ENCODE measurements at regions not wholly inside any gene's neighbourhood (a gene's known extent, or its start where the extent isn't known, plus 50 kb on each side); places are given as distances from the start of the nearest gene placed in this dataset.

GRCh38 chr12:91920741-91921140 is 224.9 kb downstream of the BTG1 start:
- Histone ChIP-seq H3K4me3 (no peak overlapping the region), H3K4me1 (replicated peaks) (peaks cover 15% of the 10 kb centered on the region), H3K36me3 (no peaks in the 10 kb centered on the region), H3K27me3 (replicated peaks) (no peaks in the 10 kb centered on the region), H3K9me3 (replicated peaks) (no peaks in the 10 kb centered on the region), H3K27ac (no peak overlapping the region)
- DNase-seq (ENCODE audit: low read depth in 1 of 2, low spot score in 2 of 2), result no peak

- Histone ChIP-seq H3K4me3 (no peak overlapping the region), H3K4me1 (replicated peaks) (peaks cover 15% of the 10 kb centered on the region), H3K27ac (no peak overlapping the region), H3K27me3 (replicated peaks) (no peaks in the 10 kb centered on the region), H3K36me3 (no peaks in the 10 kb centered on the region), H3K9me3 (replicated peaks) (no peaks in the 10 kb centered on the region)
- no peak for DNase-seq (ENCODE audit: low read depth in 1 of 2, low spot score in 2 of 2)
Observed at GRCh38 chr12:91920276-91920675, 225.4 kb downstream of the BTG1 start.

GRCh38 chr12:91918431-91918830 is 227.2 kb downstream of the BTG1 start:
- Histone ChIP-seq H3K4me1 (replicated peaks) (peaks cover 30% of the 10 kb centered on the region), H3K27me3 (replicated peaks) (no peaks in the 10 kb centered on the region), H3K36me3 (no peaks in the 10 kb centered on the region), H3K9me3 (replicated peaks) (no peaks in the 10 kb centered on the region), H3K27ac (no peak overlapping the region), H3K4me3 (no peak overlapping the region)
- DNase-seq (ENCODE audit: low read depth in 1 of 2, low spot score in 2 of 2), result no peak

GRCh38 chr12:91914701-91915100 is 230.9 kb downstream of the BTG1 start:
- H3K4me3 ChIP-seq, result no peak overlapping the region
- no peaks in the 10 kb centered on the region for H3K27me3 ChIP-seq (replicated peaks)
- H3K9me3 ChIP-seq (replicated peaks), result no peaks in the 10 kb centered on the region
- peaks cover 20% of the 10 kb centered on the region for H3K4me1 ChIP-seq (replicated peaks)
- DNase-seq (ENCODE audit: low read depth in 1 of 2, low spot score in 2 of 2), result no peak
- H3K27ac ChIP-seq, result peak overlapping the region; percentile 28; the same call in 1 of the 2 replicates
- H3K36me3 ChIP-seq, result no peaks in the 10 kb centered on the region

GRCh38 chr12:91913651-91914050 is 232.0 kb downstream of the BTG1 start:
- peak overlapping the region; percentile 28 for H3K27ac ChIP-seq
- peak in 1 of 2 experiments; percentile 60 for DNase-seq (ENCODE audit: low read depth in 1 of 2, low spot score in 2 of 2)
- no peak overlapping the region for H3K4me3 ChIP-seq
- H3K36me3 ChIP-seq, result no peaks in the 10 kb centered on the region
- H3K9me3 ChIP-seq (replicated peaks), result no peaks in the 10 kb centered on the region
- no peaks in the 10 kb centered on the region for H3K27me3 ChIP-seq (replicated peaks)
- peaks cover 20% of the 10 kb centered on the region for H3K4me1 ChIP-seq (replicated peaks)

GRCh38 chr12:91913124-91913523 is 232.5 kb downstream of the BTG1 start:
- no peak for DNase-seq (ENCODE audit: low read depth in 1 of 2, low spot score in 2 of 2)
- Histone ChIP-seq H3K27ac (no peak overlapping the region), H3K36me3 (no peaks in the 10 kb centered on the region), H3K4me1 (replicated peaks) (peaks cover 20% of the 10 kb centered on the region), H3K4me3 (no peak overlapping the region), H3K27me3 (replicated peaks) (no peaks in the 10 kb centered on the region), H3K9me3 (replicated peaks) (no peaks in the 10 kb centered on the region)

- DNase-seq (ENCODE audit: low read depth in 1 of 2, low spot score in 2 of 2), result no peak
- Histone ChIP-seq H3K36me3 (no peaks in the 10 kb centered on the region), H3K9me3 (replicated peaks) (no peaks in the 10 kb centered on the region), H3K4me3 (no peak overlapping the region), H3K27me3 (replicated peaks) (no peaks in the 10 kb centered on the region), H3K4me1 (replicated peaks) (peaks cover 20% of the 10 kb centered on the region), H3K27ac (no peak overlapping the region)
Observed at GRCh38 chr12:91912178-91912577, 233.5 kb downstream of the BTG1 start.

GRCh38 chr12:91910871-91911388 is 234.7 kb downstream of the BTG1 start:
- H3K4me3 ChIP-seq, result no peak overlapping the region

GRCh38 chr12:91902860-91903683 is 242.6 kb downstream of the BTG1 start:
- Histone ChIP-seq H3K27ac (no peak overlapping the region), H3K4me1 (replicated peaks) (no peaks in the 10 kb centered on the region), H3K36me3 (no peaks in the 10 kb centered on the region), H3K27me3 (replicated peaks) (no peaks in the 10 kb centered on the region), H3K4me3 (no peak overlapping the region), H3K9me3 (replicated peaks) (no peaks in the 10 kb centered on the region)
- DNase-seq (ENCODE audit: low read depth in 1 of 2, low spot score in 2 of 2), result no peak

More at GRCh38 chr12:91910871-91911388, 234.7 kb downstream of the BTG1 start:
- no peaks in the 10 kb centered on the region for H3K27me3 ChIP-seq (replicated peaks)
- H3K27ac ChIP-seq, result no peak overlapping the region
- no peaks in the 10 kb centered on the region for H3K9me3 ChIP-seq (replicated peaks)
- DNase-seq (ENCODE audit: low read depth in 1 of 2, low spot score in 2 of 2), result no peak
- peaks cover 20% of the 10 kb centered on the region for H3K4me1 ChIP-seq (replicated peaks)
- H3K36me3 ChIP-seq, result no peaks in the 10 kb centered on the region

GRCh38 chr12:91901381-91902074 is 244.1 kb downstream of the BTG1 start:
- Histone ChIP-seq H3K27me3 (replicated peaks) (no peaks in the 10 kb centered on the region), H3K36me3 (no peaks in the 10 kb centered on the region), H3K27ac (no peak overlapping the region), H3K4me3 (no peak overlapping the region), H3K9me3 (replicated peaks) (no peaks in the 10 kb centered on the region), H3K4me1 (replicated peaks) (no peaks in the 10 kb centered on the region)
- DNase-seq (ENCODE audit: low read depth in 1 of 2, low spot score in 2 of 2), result no peak

- Histone ChIP-seq H3K4me1 (replicated peaks) (no peaks in the 10 kb centered on the region), H3K4me3 (no peak overlapping the region), H3K9me3 (replicated peaks) (no peaks in the 10 kb centered on the region), H3K27ac (no peak overlapping the region), H3K27me3 (replicated peaks) (no peaks in the 10 kb centered on the region), H3K36me3 (no peaks in the 10 kb centered on the region)
- DNase-seq (ENCODE audit: low read depth in 1 of 2, low spot score in 2 of 2), result no peak
Observed at GRCh38 chr12:91900971-91901370, 244.7 kb downstream of the BTG1 start.

- no peak overlapping the region for H3K27ac ChIP-seq
Observed at GRCh38 chr12:91899056-91899455, 246.6 kb downstream of the BTG1 start.

GRCh38 chr12:91897025-91897515 is 248.6 kb downstream of the BTG1 start:
- H3K4me1 ChIP-seq (replicated peaks), result no peaks in the 10 kb centered on the region
- H3K4me3 ChIP-seq, result no peak overlapping the region
- H3K36me3 ChIP-seq, result no peaks in the 10 kb centered on the region
- H3K9me3 ChIP-seq (replicated peaks), result no peaks in the 10 kb centered on the region
- DNase-seq (ENCODE audit: low read depth in 1 of 2, low spot score in 2 of 2), result no peak
- no peak overlapping the region for H3K27ac ChIP-seq
- no peaks in the 10 kb centered on the region for H3K27me3 ChIP-seq (replicated peaks)

More at GRCh38 chr12:91899056-91899455, 246.6 kb downstream of the BTG1 start:
- H3K4me3 ChIP-seq, result no peak overlapping the region
- no peaks in the 10 kb centered on the region for H3K4me1 ChIP-seq (replicated peaks)
- no peak for DNase-seq (ENCODE audit: low read depth in 1 of 2, low spot score in 2 of 2)
- H3K9me3 ChIP-seq (replicated peaks), result no peaks in the 10 kb centered on the region
- H3K27me3 ChIP-seq (replicated peaks), result no peaks in the 10 kb centered on the region
- no peaks in the 10 kb centered on the region for H3K36me3 ChIP-seq

Measured in SJSA1 (cell line).